ENCODE measurements at regions not wholly inside any gene's neighbourhood (a gene's known extent, or its start where the extent isn't known, plus 50 kb on each side); places are given as distances from the start of the nearest gene placed in this dataset.

GRCh38 chr3:181521831-181522230 lies 189.9 kb upstream of the SOX2 start:
- Histone ChIP-seq H3K4me3 (IDR thresholded peaks at IDR 0.05; ENCODE audit: insufficient read depth, low read depth, low read length) (no peak overlapping the region), H3K27ac (no peak overlapping the region), H3K36me3 (ENCODE audit: insufficient read depth) (no peaks in the 10 kb centered on the region), H3K27me3 (ENCODE audit: insufficient read depth, low read depth) (0 out of 2 replicates have a peak, but pooled peaks cover 3% of the 10 kb centered on the region), H4K20me1 (ENCODE audit: insufficient read depth) (no peaks in the 10 kb centered on the region), H3K79me2 (ENCODE audit: insufficient read depth, low read depth) (no peaks in the 10 kb centered on the region), H3K9ac (no peak overlapping the region), H2AFZ (ENCODE audit: low read depth) (no peak overlapping the region), H3K4me1 (ENCODE audit: low read depth, poor library complexity, severe bottlenecking) (no peaks in the 10 kb centered on the region), H3K4me2 (no peak overlapping the region)
- no peak for TF ChIP-seq CTCF (conservative IDR thresholded peaks at IDR 0.05; ENCODE audit: low read depth, low read length)

GRCh38 chr3:181518222-181518621 lies 193.5 kb upstream of the SOX2 start:
- Histone ChIP-seq H3K36me3 (ENCODE audit: insufficient read depth) (no peaks in the 10 kb centered on the region), H2AFZ (ENCODE audit: low read depth) (no peak overlapping the region), H3K4me2 (no peak overlapping the region), H3K79me2 (ENCODE audit: insufficient read depth, low read depth) (no peaks in the 10 kb centered on the region), H3K4me3 (IDR thresholded peaks at IDR 0.05; ENCODE audit: insufficient read depth, low read depth, low read length) (no peak overlapping the region), H3K27me3 (ENCODE audit: insufficient read depth, low read depth) (no peaks in the 10 kb centered on the region), H4K20me1 (ENCODE audit: insufficient read depth) (no peaks in the 10 kb centered on the region), H3K9ac (no peak overlapping the region), H3K4me1 (ENCODE audit: low read depth, poor library complexity, severe bottlenecking) (no peaks in the 10 kb centered on the region), H3K27ac (no peak overlapping the region)
- TF ChIP-seq CTCF (conservative IDR thresholded peaks at IDR 0.05; ENCODE audit: low read depth, low read length), result no peak

GRCh38 chr3:181512787-181513186 lies 198.9 kb upstream of the SOX2 start:
- TF ChIP-seq CTCF (conservative IDR thresholded peaks at IDR 0.05; ENCODE audit: low read depth, low read length), result no peak
- Histone ChIP-seq H3K9ac (no peak overlapping the region), H4K20me1 (ENCODE audit: insufficient read depth) (no peaks in the 10 kb centered on the region), H3K4me3 (IDR thresholded peaks at IDR 0.05; ENCODE audit: insufficient read depth, low read depth, low read length) (no peak overlapping the region), H3K4me2 (no peak overlapping the region), H3K36me3 (ENCODE audit: insufficient read depth) (no peaks in the 10 kb centered on the region), H3K4me1 (ENCODE audit: low read depth, poor library complexity, severe bottlenecking) (no peaks in the 10 kb centered on the region), H3K27me3 (ENCODE audit: insufficient read depth, low read depth) (no peaks in the 10 kb centered on the region), H3K27ac (no peak overlapping the region), H3K79me2 (ENCODE audit: insufficient read depth, low read depth) (no peaks in the 10 kb centered on the region), H2AFZ (ENCODE audit: low read depth) (no peak overlapping the region)

- Histone ChIP-seq H3K27ac (no peak overlapping the region), H3K36me3 (ENCODE audit: insufficient read depth) (no peaks in the 10 kb centered on the region), H2AFZ (ENCODE audit: low read depth) (no peak overlapping the region), H3K9ac (no peak overlapping the region), H3K4me3 (IDR thresholded peaks at IDR 0.05; ENCODE audit: insufficient read depth, low read depth, low read length) (no peak overlapping the region), H3K4me1 (ENCODE audit: low read depth, poor library complexity, severe bottlenecking) (no peaks in the 10 kb centered on the region), H3K27me3 (ENCODE audit: insufficient read depth, low read depth) (no peaks in the 10 kb centered on the region), H3K79me2 (ENCODE audit: insufficient read depth, low read depth) (no peaks in the 10 kb centered on the region), H4K20me1 (ENCODE audit: insufficient read depth) (no peaks in the 10 kb centered on the region), H3K4me2 (no peak overlapping the region)
- no peak for TF ChIP-seq CTCF (conservative IDR thresholded peaks at IDR 0.05; ENCODE audit: low read depth, low read length)
These were observed 201.2 kb upstream of the SOX2 start for GRCh38 chr3:181510500-181510899.
